Testis (tissue), 2 donors: ENCODE measurements at regions not wholly inside any gene's neighbourhood (a gene's known extent, or its start where the extent isn't known, plus 50 kb on each side); places are given as distances from the start of the nearest gene placed in this dataset.

Source experiments
- CTCF ChIP-seq, 3 experiments: fragments of 450-650 bp in 2 of 3; fragments of 200-600 bp in 1 of 3; sonication (generic) in 1 of 3; IDR thresholded peaks; one replicate each; pipeline ENCODE4 v1.5.1; 2016 to 2019; ENCODE audit warnings: antibody characterized with exemption in 3 of 3, mild to moderate bottlenecking in 2 of 3, moderate library complexity in 1 of 3
- POLR2A ChIP-seq: fragments of 450-650 bp; IDR thresholded peaks from one replicate; pipeline ENCODE4 v1.6.1; 2017; ENCODE audit warnings: antibody characterized with exemption, mild to moderate bottlenecking, moderate library complexity

DNA sequence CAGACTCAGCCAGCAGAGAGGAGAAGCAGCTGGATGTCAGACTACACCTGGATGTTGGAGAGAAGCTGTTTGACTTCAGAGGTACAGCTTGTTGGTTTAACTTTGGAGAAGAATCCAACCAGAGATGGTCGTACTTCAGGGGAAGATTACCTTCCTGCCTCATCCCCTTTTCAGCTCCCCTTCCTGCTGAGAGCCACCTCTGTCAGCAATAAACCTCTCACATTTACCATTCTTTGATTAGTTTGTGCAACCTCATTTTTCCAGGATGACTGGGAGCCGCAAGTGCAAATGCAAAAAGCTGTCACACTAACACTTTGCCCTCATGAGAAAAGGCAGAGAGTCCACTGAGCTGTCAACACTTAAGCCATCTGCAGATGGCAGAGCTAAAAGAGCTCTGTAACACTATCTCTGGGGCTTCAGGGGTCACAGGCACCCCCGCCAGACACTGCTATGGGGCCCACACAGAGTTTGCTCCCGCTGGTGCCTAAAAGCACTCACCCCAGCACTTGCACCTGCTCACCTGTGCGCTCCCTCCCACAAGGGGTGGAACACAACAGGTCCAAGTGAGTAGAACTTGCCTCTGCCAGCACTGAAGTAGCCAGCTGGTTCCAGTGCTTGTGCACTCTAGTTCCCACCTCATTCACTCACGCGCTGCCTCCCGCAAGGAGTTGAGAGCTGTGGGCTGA lies 391.7 kb downstream of the METTL4 start:
- TF ChIP-seq CTCF (IDR thresholded peaks at IDR 0.05) (no peak), POLR2A (no peak)
